ENCODE measurements at regions not wholly inside any gene's neighbourhood (a gene's known extent, or its start where the extent isn't known, plus 50 kb on each side); places are given as distances from the start of the nearest gene placed in this dataset.
A peak's percentile ranks its signal among the peaks of the same experiment; 100 is the strongest.

DNA sequence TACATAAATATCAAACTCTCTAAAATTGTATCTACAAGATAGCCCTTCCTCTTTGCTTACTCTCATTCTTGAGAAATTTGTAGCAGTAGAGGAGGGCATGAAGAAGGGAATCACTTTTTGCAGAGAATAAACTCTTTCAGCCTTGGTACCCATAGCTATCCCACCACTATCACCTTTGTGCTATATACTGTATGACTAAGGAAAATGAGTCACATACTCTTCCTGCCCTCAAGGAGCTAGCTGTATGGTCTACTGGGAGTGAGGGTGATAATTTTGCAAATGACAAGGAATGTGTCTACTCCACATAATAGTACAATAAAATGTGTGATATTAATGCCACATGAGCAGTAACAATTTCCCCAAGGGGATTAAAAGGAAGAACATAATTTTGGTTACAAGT is 184.6 kb upstream of the WSB1 start:
- H3K4me3 ChIP-seq: no peak overlapping the region
- H3K36me3 ChIP-seq: no peaks in the 10 kb centered on the region
- no peaks in the 10 kb centered on the region for H3K27me3 ChIP-seq
- no peaks in the 10 kb centered on the region for H3K9me3 ChIP-seq
- ATAC-seq (no peak), DNase-seq (no peak)
- intact Hi-C loops (cut with DNase I): no loop called here
- TF ChIP-seq, protein P1, sequence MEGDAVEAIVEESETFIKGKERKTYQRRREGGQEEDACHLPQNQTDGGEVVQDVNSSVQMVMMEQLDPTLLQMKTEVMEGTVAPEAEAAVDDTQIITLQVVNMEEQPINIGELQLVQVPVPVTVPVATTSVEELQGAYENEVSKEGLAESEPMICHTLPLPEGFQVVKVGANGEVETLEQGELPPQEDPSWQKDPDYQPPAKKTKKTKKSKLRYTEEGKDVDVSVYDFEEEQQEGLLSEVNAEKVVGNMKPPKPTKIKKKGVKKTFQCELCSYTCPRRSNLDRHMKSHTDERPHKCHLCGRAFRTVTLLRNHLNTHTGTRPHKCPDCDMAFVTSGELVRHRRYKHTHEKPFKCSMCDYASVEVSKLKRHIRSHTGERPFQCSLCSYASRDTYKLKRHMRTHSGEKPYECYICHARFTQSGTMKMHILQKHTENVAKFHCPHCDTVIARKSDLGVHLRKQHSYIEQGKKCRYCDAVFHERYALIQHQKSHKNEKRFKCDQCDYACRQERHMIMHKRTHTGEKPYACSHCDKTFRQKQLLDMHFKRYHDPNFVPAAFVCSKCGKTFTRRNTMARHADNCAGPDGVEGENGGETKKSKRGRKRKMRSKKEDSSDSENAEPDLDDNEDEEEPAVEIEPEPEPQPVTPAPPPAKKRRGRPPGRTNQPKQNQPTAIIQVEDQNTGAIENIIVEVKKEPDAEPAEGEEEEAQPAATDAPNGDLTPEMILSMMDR (IDR thresholded peaks at IDR 0.05): no peak
- no peak for TF ChIP-seq POLR2A (IDR thresholded peaks at IDR 0.05)
- H3K4me1 ChIP-seq: no peaks in the 10 kb centered on the region
- no peak overlapping the region for H3K27ac ChIP-seq

DNA sequence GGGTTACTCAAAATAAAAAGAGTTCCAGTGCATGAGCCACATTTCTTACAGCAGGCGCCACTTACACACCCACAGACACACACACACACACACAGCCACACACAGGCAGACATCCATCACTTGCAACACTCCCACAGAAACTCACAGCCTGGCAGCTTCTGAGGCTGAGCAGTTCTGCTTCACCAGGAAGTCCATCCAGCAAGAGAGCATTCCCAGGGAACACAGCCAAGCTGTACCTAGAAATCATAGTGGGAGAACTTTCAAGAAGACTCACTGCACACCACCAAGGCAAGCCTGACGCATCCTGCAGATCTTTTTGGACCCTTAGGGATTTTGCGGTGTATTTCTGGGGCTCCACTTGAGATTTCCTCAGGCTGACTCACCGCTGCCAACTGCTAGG is 140.9 kb upstream of the WSB1 start:
- H3K9me3 ChIP-seq: no peaks in the 10 kb centered on the region
- ATAC-seq: no peak
- TF ChIP-seq POLR2A (IDR thresholded peaks at IDR 0.05): no peak
- TF ChIP-seq, protein P1 (IDR thresholded peaks at IDR 0.05): no peak
- DNase-seq: peak in 1 of 3 donors; percentile 19
- H3K27ac ChIP-seq: no peak overlapping the region
- no CpG with 5 or more reads among the region's 4 CpGs for WGBS (ENCODE audit: insufficient coverage, low coverage, low lambda C conversion rate, missing lambda C conversion rate)
- H3K4me1 ChIP-seq: no peaks in the 10 kb centered on the region
- no peaks in the 10 kb centered on the region for H3K36me3 ChIP-seq
- intact Hi-C loops (cut with DNase I): no loop called here
- no peaks in the 10 kb centered on the region for H3K27me3 ChIP-seq
- no peak overlapping the region for H3K4me3 ChIP-seq

DNA sequence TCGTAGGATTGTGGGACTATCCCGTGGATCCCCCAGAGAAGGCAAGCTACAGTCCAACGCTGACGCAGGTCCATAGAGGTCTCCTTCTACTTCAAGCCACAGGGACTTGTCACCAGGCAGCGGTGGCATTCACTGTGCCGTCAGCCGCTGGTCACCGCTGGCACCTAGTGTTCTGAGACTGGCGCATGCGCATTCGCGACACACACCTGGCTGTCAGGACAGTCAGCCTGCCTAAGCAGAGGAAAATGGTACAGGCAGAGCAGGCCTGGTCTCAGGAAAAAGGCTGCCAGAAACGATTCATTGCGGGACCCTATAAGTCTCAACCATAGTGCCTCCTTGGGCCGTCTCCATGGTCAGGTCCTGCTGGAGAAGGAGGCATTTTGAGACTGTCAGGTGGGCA is 138.0 kb upstream of the WSB1 start:
- Histone ChIP-seq H3K36me3 (no peaks in the 10 kb centered on the region), H3K4me1 (no peaks in the 10 kb centered on the region), H3K4me3 (no peak overlapping the region), H3K27me3 (no peaks in the 10 kb centered on the region), H3K9me3 (no peaks in the 10 kb centered on the region), H3K27ac (no peak overlapping the region)
- TF ChIP-seq, protein P1 (IDR thresholded peaks at IDR 0.05): no peak
- TF ChIP-seq POLR2A (IDR thresholded peaks at IDR 0.05): no peak
- WGBS (ENCODE audit: insufficient coverage, low coverage, low lambda C conversion rate, missing lambda C conversion rate): 84% methylated on average over 14 of the region's 15 CpGs
- intact Hi-C loops (cut with DNase I): no loop called here
- ATAC-seq (no peak), DNase-seq (peak; percentile 6 to 25 (median 15))

DNA sequence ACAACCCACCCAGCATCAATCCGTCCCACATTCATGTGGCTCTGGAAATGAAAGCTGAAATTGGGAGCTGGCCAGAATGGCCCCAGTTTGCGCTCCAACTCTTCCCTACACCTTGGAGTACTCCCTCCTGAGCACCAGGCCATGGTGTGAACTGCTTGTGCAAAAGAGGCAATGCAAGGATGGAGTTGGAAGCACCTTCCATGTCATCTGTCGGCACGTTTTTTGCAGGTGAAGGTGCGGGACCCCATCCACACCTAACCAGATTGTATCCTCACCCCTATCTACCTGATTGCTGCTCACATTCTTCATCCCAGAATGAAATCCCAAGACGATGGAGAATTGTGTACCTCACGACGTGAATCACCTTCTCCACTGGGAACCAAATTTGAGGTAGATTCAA is 136.6 kb upstream of the WSB1 start:
- intact Hi-C loops (cut with DNase I): no loop called here
- H3K27ac ChIP-seq: no peak overlapping the region
- peak in 1 of 3 donors; percentile 8 for DNase-seq
- no peak for ATAC-seq
- no peak overlapping the region for H3K4me3 ChIP-seq
- H3K4me1 ChIP-seq: no peaks in the 10 kb centered on the region
- H3K27me3 ChIP-seq: no peaks in the 10 kb centered on the region
- no peaks in the 10 kb centered on the region for H3K9me3 ChIP-seq
- TF ChIP-seq, protein P1 (IDR thresholded peaks at IDR 0.05): no peak
- no peaks in the 10 kb centered on the region for H3K36me3 ChIP-seq
- WGBS (ENCODE audit: insufficient coverage, low coverage, low lambda C conversion rate, missing lambda C conversion rate): 63% methylated on average over 3 of the region's 8 CpGs

DNA sequence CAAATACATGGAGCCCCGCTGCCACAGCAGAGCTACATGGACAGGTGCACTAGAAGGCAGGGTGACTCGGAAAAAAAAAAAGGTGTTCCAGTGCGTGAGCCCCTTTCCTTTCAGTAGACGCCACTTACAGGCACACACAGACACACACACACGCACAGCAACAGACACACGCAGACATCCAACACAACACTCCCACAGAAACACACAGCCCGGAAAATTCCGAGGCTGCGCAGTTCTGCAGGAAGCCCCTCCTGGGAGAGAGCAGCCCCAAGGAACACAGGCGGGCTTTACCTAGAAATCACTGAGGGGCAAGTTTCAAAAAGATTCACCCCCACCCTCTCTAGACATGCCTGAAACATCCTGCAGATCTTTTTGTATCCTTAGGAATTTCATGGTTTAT is 136.0 kb upstream of the WSB1 start:
- Histone ChIP-seq H3K4me3 (no peak overlapping the region), H3K27me3 (no peaks in the 10 kb centered on the region), H3K27ac (no peak overlapping the region), H3K9me3 (no peaks in the 10 kb centered on the region), H3K36me3 (no peaks in the 10 kb centered on the region), H3K4me1 (no peaks in the 10 kb centered on the region)
- TF ChIP-seq, protein P1 (IDR thresholded peaks at IDR 0.05): no peak
- whole genome bisulfite sequencing (ENCODE audit: insufficient coverage, low coverage, low lambda C conversion rate, missing lambda C conversion rate): 78% methylated on average over 5 of the region's 10 CpGs
- intact Hi-C loops (cut with DNase I): no loop called here
- DNase-seq (peak in 2 of 3 donors; percentile 22 to 27), ATAC-seq (no peak)

Measured in right lobe of liver (tissue), 6 donors.